ENCODE measurements at regions not wholly inside any gene's neighbourhood (a gene's known extent, or its start where the extent isn't known, plus 50 kb on each side); places are given as distances from the start of the nearest gene placed in this dataset.

DNA sequence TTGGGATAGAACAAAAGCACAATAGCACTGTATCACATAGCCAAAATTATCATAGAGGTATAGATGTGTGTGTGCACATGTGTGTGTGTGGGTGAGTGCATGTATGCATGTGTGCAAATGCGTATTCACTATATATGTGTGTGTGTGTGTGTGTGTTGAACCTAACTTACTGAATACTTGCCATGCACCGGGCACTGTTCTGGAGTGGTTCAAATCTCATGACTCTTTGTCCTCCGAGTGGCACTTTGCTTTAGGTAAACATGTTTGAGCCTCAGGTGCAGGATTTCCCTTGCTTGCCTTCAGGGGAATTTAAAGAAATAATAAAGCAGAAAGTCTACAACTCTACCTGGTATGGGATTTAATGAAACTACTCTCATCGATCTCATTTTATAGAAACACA, 183.5 kb upstream of the GDNF start:
- H3K36me3 Mint-ChIP-seq (ENCODE audit: low read depth, unreplicated experiment), result no peaks in the 10 kb centered on the region
- no peak overlapping the region for H3K27ac Mint-ChIP-seq (ENCODE audit: unreplicated experiment)
- no peaks in the 10 kb centered on the region for H3K9me3 Mint-ChIP-seq (ENCODE audit: unreplicated experiment)
- peaks cover 2% of the 10 kb centered on the region for H3K4me1 Mint-ChIP-seq (ENCODE audit: unreplicated experiment)
- H3K27me3 Mint-ChIP-seq (ENCODE audit: unreplicated experiment), result no peaks in the 10 kb centered on the region
- no peak overlapping the region for H3K4me3 Mint-ChIP-seq (ENCODE audit: unreplicated experiment)
- TF ChIP-seq, protein P1, sequence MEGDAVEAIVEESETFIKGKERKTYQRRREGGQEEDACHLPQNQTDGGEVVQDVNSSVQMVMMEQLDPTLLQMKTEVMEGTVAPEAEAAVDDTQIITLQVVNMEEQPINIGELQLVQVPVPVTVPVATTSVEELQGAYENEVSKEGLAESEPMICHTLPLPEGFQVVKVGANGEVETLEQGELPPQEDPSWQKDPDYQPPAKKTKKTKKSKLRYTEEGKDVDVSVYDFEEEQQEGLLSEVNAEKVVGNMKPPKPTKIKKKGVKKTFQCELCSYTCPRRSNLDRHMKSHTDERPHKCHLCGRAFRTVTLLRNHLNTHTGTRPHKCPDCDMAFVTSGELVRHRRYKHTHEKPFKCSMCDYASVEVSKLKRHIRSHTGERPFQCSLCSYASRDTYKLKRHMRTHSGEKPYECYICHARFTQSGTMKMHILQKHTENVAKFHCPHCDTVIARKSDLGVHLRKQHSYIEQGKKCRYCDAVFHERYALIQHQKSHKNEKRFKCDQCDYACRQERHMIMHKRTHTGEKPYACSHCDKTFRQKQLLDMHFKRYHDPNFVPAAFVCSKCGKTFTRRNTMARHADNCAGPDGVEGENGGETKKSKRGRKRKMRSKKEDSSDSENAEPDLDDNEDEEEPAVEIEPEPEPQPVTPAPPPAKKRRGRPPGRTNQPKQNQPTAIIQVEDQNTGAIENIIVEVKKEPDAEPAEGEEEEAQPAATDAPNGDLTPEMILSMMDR (IDR thresholded peaks at IDR 0.05; ENCODE audit: unreplicated experiment), result no peak
- no peak for DNase-seq (ENCODE audit: low spot score)

DNA sequence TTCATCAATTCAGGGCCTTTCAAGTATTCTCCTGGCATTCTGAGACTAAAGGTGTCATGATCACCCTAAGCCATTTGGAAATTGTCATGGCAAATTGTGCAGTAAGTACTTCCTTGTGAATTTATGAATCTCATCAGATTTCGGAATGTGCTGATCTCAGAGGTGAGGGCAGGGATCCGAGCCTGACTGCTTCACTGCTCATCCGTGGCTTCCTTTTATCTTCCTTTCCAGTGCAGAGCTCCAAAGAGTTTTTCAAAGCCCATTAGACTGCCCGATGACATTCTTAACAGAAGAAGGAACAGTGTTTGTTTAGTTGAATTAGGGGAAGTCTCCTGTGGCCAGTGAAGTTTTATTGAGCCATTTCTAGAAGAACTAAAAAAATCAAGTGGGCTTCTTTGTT, 182.8 kb upstream of the GDNF start:
- Mint-ChIP-seq H3K9me3 (ENCODE audit: unreplicated experiment) (no peaks in the 10 kb centered on the region), H3K4me1 (ENCODE audit: unreplicated experiment) (peaks cover 2% of the 10 kb centered on the region), H3K36me3 (ENCODE audit: low read depth, unreplicated experiment) (no peaks in the 10 kb centered on the region), H3K4me3 (ENCODE audit: unreplicated experiment) (no peak overlapping the region), H3K27me3 (ENCODE audit: unreplicated experiment) (no peaks in the 10 kb centered on the region), H3K27ac (ENCODE audit: unreplicated experiment) (no peak overlapping the region)
- TF ChIP-seq, protein P1 (IDR thresholded peaks at IDR 0.05; ENCODE audit: unreplicated experiment), result no peak
- no peak for DNase-seq (ENCODE audit: low spot score)

DNA sequence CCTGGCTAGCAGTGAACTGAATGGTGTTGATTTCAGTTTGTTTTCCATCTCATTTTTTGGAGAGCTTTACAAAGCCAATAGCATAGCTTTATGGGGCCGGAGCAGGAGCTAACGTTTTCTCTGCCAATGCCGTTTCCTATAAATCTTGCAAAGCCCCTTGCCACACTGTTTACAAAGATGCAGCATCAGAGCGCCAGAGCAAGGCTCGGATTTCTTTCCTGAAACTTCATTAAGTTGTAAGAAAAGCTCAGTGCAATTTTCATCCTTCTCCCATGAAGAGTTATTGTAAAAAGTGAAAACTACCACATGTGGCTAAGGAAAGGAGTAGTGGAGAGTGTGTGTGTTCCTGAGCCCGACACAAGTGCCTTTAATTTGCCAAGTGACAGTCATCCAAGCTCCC, 178.2 kb upstream of the GDNF start:
- H3K9me3 Mint-ChIP-seq (ENCODE audit: unreplicated experiment), result no peaks in the 10 kb centered on the region
- H3K27ac Mint-ChIP-seq (ENCODE audit: unreplicated experiment), result no peak overlapping the region
- no peak for DNase-seq (ENCODE audit: low spot score)
- TF ChIP-seq, protein P1 (IDR thresholded peaks at IDR 0.05; ENCODE audit: unreplicated experiment), result no peak
- H3K4me3 Mint-ChIP-seq (ENCODE audit: unreplicated experiment), result no peak overlapping the region
- H3K27me3 Mint-ChIP-seq (ENCODE audit: unreplicated experiment), result no peaks in the 10 kb centered on the region
- no peaks in the 10 kb centered on the region for H3K36me3 Mint-ChIP-seq (ENCODE audit: low read depth, unreplicated experiment)
- H3K4me1 Mint-ChIP-seq (ENCODE audit: unreplicated experiment), result peaks cover 2% of the 10 kb centered on the region

DNA sequence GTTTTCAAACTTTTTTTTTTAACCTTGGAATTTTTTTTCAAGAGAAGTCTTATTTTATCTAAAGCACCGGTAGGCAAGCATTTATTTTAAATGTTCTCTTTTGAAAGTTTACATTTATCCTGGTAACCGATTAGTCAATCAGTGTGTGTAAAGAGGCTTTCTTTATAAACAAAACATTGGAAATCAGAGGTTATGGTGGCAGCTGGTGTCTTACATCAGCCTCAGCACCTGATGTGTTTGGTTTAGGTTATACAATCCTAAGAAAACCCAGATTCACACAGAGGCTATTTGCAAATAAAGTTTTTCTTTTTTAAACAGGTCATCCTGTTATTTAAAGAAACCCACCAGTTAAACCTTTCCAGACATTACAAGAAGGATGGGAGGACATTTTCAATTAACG, 173.3 kb upstream of the GDNF start:
- TF ChIP-seq, protein P1 (IDR thresholded peaks at IDR 0.05; ENCODE audit: unreplicated experiment), result no peak
- H3K27ac Mint-ChIP-seq (ENCODE audit: unreplicated experiment), result no peak overlapping the region
- no peaks in the 10 kb centered on the region for H3K36me3 Mint-ChIP-seq (ENCODE audit: low read depth, unreplicated experiment)
- DNase-seq (ENCODE audit: low spot score), result no peak
- no peaks in the 10 kb centered on the region for H3K9me3 Mint-ChIP-seq (ENCODE audit: unreplicated experiment)
- no peaks in the 10 kb centered on the region for H3K4me1 Mint-ChIP-seq (ENCODE audit: unreplicated experiment)
- H3K27me3 Mint-ChIP-seq (ENCODE audit: unreplicated experiment), result no peaks in the 10 kb centered on the region
- H3K4me3 Mint-ChIP-seq (ENCODE audit: unreplicated experiment), result no peak overlapping the region

DNA sequence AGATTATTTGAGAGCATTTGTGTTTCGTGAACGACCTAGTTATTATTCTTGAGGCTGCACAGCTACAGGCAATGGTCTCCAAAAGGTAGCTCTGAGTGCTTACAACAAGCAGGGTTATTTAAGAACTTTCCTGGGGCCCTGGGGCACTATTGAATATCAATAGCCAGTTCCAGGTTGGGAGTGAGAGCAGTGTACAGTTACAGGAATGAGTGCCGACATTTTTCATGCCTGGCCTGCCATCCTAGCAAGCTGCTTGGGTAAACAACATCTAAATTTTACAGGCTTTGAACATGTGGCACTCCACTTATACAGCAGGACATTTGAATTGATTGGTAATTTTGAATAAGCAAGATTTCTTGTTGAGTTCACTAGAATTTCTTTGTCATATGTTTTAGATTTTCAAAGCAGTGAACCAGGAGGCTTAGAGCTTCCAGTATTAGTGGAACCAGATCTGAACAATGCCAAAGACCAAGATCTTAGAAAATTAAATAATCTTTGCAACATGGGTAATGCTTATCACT, 171.9 kb upstream of the GDNF start:
- no peaks in the 10 kb centered on the region for H3K9me3 Mint-ChIP-seq (ENCODE audit: unreplicated experiment)
- no peaks in the 10 kb centered on the region for H3K27me3 Mint-ChIP-seq (ENCODE audit: unreplicated experiment)
- H3K4me3 Mint-ChIP-seq (ENCODE audit: unreplicated experiment), result no peak overlapping the region
- no peak overlapping the region for H3K27ac Mint-ChIP-seq (ENCODE audit: unreplicated experiment)
- H3K4me1 Mint-ChIP-seq (ENCODE audit: unreplicated experiment), result no peaks in the 10 kb centered on the region
- TF ChIP-seq, protein P1 (IDR thresholded peaks at IDR 0.05; ENCODE audit: unreplicated experiment), result no peak
- no peak for DNase-seq (ENCODE audit: low spot score)
- H3K36me3 Mint-ChIP-seq (ENCODE audit: low read depth, unreplicated experiment), result no peaks in the 10 kb centered on the region
